ENCODE measurements at regions not wholly inside any gene's neighbourhood (a gene's known extent, or its start where the extent isn't known, plus 50 kb on each side); places are given as distances from the start of the nearest gene placed in this dataset.

- TF ChIP-seq POLR2A (IDR thresholded peaks at IDR 0.05; ENCODE audit: low read length) (no peak), GATA1 (IDR thresholded peaks at IDR 0.05; ENCODE audit: low read depth, low read length) (no peak)
- no peak for DNase-seq
Observed at GRCh38 chr15:67914537-67915460, 75.0 kb upstream of the RNU6-1 start.

GRCh38 chr15:67915461-67916374 is 75.9 kb upstream of the RNU6-1 start:
- no peak for TF ChIP-seq POLR2A (IDR thresholded peaks at IDR 0.05; ENCODE audit: low read length)
- no peak for TF ChIP-seq GATA1 (IDR thresholded peaks at IDR 0.05; ENCODE audit: low read depth, low read length)
- DNase-seq = no peak

- no peak for DNase-seq
- TF ChIP-seq POLR2A (IDR thresholded peaks at IDR 0.05; ENCODE audit: low read length) (no peak), GATA1 (IDR thresholded peaks at IDR 0.05; ENCODE audit: low read depth, low read length) (no peak)
Observed at GRCh38 chr15:67916565-67916964, 76.7 kb upstream of the RNU6-1 start.

DNA sequence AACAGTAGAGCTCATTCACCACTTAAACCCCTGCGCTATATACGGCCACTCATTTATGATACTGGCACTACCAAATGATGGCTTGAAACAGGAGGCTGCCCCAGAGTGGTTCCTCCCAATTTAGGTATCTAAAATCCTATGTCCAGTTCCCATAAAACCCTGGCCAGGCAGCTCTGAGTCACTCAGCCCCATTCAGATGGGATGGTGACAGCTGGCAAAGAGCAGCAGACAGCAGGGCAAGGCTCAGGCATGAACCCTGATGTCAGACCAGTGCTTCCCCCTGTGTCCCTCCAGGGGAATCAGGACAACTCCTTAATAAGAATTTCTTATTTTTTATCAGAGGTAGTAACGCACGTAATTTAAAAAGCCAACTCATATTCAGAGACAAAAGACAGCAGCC is 77.2 kb upstream of the RNU6-1 start:
- no peak for DNase-seq
- TF ChIP-seq GATA1 (IDR thresholded peaks at IDR 0.05; ENCODE audit: low read depth, low read length) (no peak), POLR2A (IDR thresholded peaks at IDR 0.05; ENCODE audit: low read length) (no peak)

DNA sequence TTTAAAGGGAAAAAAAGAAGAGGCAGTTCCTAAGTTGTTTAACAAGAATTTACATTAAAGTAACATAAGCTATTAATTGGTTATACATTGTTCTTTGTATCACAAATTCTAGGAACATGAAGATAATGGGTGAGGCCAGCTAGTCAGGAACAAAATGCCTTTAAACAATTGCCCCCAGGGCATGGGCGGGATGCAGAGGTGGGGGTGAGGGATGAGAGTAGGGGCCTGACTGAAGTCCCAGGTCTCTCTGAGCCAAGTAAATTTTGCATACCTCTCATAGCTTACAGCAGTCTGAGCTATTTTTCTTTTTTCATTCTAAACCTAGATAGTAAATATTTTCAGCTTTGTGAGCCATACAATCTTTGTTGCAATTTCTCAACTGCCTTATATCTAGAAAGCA is 77.8 kb upstream of the RNU6-1 start:
- TF ChIP-seq POLR2A (IDR thresholded peaks at IDR 0.05; ENCODE audit: low read length) (no peak), GATA1 (IDR thresholded peaks at IDR 0.05; ENCODE audit: low read depth, low read length) (no peak)
- no peak for DNase-seq

DNA sequence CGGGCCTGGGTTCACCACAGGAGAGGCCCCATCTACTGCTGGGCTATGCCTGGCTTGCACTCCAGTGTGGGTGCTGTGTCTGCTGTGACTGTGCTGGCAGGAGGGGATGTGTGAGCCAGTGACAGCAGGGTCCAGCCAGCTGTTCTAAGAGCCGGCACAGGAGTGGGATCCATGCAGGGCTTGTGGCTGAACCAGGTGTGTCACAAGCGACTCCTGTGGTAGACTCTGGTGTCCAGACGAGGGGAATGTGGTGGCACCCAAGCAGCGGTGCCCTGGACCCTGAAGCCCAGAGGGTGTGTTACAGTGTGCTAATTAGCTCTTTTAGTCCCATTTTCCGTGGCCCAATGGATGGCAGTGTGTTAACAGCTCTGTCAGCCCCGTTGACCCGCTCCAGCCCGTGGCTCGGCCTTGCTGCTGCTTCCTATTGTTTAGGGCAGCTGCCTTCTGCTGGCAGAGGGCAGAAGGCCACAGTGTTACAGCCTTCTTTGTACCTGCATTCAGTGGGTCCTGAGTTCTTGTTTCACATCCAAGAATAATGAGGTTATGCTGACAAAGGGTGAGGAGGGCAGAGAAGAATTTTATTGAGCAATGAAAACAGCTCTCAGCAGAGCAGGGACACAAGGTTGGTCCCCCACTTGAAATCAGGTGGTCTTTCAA is 78.5 kb upstream of the RNU6-1 start:
- TF ChIP-seq GATA1 (IDR thresholded peaks at IDR 0.05; ENCODE audit: low read depth, low read length) (no peak), POLR2A (IDR thresholded peaks at IDR 0.05; ENCODE audit: low read length) (no peak)
- DNase-seq = no peak

- TF ChIP-seq GATA1 (IDR thresholded peaks at IDR 0.05; ENCODE audit: low read depth, low read length) (no peak), POLR2A (IDR thresholded peaks at IDR 0.05; ENCODE audit: low read length) (no peak)
- DNase-seq = peak in 1 of 2 experiments; percentile 14
Observed at GRCh38 chr15:67920524-67921240, 80.8 kb upstream of the RNU6-1 start.

DNA sequence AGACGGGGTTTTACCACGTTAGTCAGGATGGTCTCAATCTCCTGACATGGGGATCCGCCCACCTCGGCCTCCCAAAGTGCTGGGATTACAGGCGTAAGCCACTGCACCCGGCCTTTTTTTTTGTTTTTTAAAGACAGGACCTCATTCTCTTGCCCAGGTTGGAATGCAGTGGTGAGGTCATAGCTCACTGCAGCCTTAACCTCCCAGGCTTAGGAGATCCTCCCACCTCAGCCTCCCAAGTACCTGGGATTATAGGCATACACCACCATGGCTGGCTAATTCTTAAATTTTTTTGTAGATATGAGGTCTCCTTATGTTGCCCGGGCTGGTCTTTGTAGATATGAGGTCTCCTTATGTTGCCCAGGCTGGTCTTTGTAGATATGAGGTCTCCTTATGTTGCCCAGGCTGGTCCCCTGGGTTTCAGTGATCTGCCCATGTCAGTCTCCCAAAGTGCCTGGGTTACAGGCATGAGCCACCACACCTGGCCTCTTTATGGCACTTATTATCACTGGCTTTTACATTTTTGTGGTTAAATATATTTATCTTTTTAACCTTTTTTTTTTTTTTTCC is 82.3 kb upstream of the RNU6-1 start:
- TF ChIP-seq POLR2A (IDR thresholded peaks at IDR 0.05; ENCODE audit: low read length) (no peak), GATA1 (IDR thresholded peaks at IDR 0.05; ENCODE audit: low read depth, low read length) (no peak)
- DNase-seq = peak in 1 of 2 experiments; percentile 35

- DNase-seq = no peak
- TF ChIP-seq POLR2A (IDR thresholded peaks at IDR 0.05; ENCODE audit: low read length) (no peak), GATA1 (IDR thresholded peaks at IDR 0.05; ENCODE audit: low read depth, low read length) (no peak)
Observed at GRCh38 chr15:67922971-67923945, 83.4 kb upstream of the RNU6-1 start.

- no peak for TF ChIP-seq POLR2A (IDR thresholded peaks at IDR 0.05; ENCODE audit: low read length)
- no peak for TF ChIP-seq GATA1 (IDR thresholded peaks at IDR 0.05; ENCODE audit: low read depth, low read length)
- no peak for DNase-seq
Observed at GRCh38 chr15:67924359-67924974, 84.6 kb upstream of the RNU6-1 start.

GRCh38 chr15:67925182-67925581 is 85.3 kb upstream of the RNU6-1 start:
- DNase-seq = no peak
- TF ChIP-seq POLR2A (IDR thresholded peaks at IDR 0.05; ENCODE audit: low read length) (no peak), GATA1 (IDR thresholded peaks at IDR 0.05; ENCODE audit: low read depth, low read length) (no peak)

Data from erythroblast (primary cell).